Aorta (tissue), 5 donors: ENCODE measurements at regions not wholly inside any gene's neighbourhood (a gene's known extent, or its start where the extent isn't known, plus 50 kb on each side); places are given as distances from the start of the nearest gene placed in this dataset.

Experiments
- ATAC-seq: fragments of 200-7000 bp; cut with Tn5 transposase; one replicate; pipeline ENCODE4 v1.9.1; 2022; ENCODE audit warnings: moderate library complexity; ENCODE audit not compliant: low FRiP score
- DNase-seq, 2 donors: peaks; one replicate each; pipeline ENCODE4 v3.0.0-alpha.2; 2020
- H3K27ac ChIP-seq, 2 donors: one replicate each; pipeline ENCODE4 v1.5.1; 2013; ENCODE audit warnings: low read length in 2 of 2, mild to moderate bottlenecking in 2 of 2, moderate library complexity in 2 of 2, control low read depth in 1 of 2, inconsistent platforms in 1 of 2, low read depth in 1 of 2
- H3K27me3 ChIP-seq, 2 donors: one replicate each; pipeline ENCODE4 v1.6.1; 2013; ENCODE audit warnings: control low read depth in 1 of 2, low read length in 1 of 2, mild to moderate bottlenecking in 1 of 2, moderate library complexity in 1 of 2; ENCODE audit not compliant: insufficient read depth in 2 of 2, control insufficient read depth in 1 of 2
- H3K36me3 ChIP-seq, 2 donors: one replicate each; pipeline ENCODE4 v1.6.1; 2013; ENCODE audit warnings: control low read depth in 1 of 2, low read length in 1 of 2, mild to moderate bottlenecking in 1 of 2; ENCODE audit not compliant: insufficient read depth in 2 of 2, control insufficient read depth in 1 of 2
- H3K4me1 ChIP-seq, 2 donors: one replicate each; pipeline ENCODE4 v1.6.1; 2013; ENCODE audit warnings: low read length in 2 of 2, control low read depth in 1 of 2, mild to moderate bottlenecking in 1 of 2, moderate library complexity in 1 of 2; ENCODE audit not compliant: insufficient read depth in 2 of 2, control insufficient read depth in 1 of 2
- H3K4me3 ChIP-seq, 2 donors: one replicate each; pipeline ENCODE4 v1.5.1; 2013; ENCODE audit warnings: low read length in 2 of 2, control low read depth in 1 of 2, mild to moderate bottlenecking in 1 of 2
- H3K9me3 ChIP-seq: one replicate; pipeline ENCODE4 v1.6.1; 2013; ENCODE audit warnings: mild to moderate bottlenecking, low read length; ENCODE audit not compliant: control insufficient read depth
- WGBS, 2 donors: extraction: QIAGEN DNeasy Blood & Tissue Kit; methylation state at CpG; one replicate each; pipeline ENCODE4 v1.1.7; 2013; 5-methylcytosine and 5-hydroxymethylcytosine counted together
- intact Hi-C, 2 donors: fragments of 100-400 bp; cut with DNase I; formaldehyde crosslinking; loops; one replicate each; pipeline versions ENCODE4 v1.14.2 to v1.15.0; 2022
- donor health status: healthy with polysubstance abuse.
- donor health status: Bipolar disorder and iron deficiency.
- donor health status: DM: no; HTN: no; CAD: no.
- donor health status: DM: no; HTN: no; CAD: no.
- donor health status: DM: yes; HTN: yes; CAD: no.

DNA sequence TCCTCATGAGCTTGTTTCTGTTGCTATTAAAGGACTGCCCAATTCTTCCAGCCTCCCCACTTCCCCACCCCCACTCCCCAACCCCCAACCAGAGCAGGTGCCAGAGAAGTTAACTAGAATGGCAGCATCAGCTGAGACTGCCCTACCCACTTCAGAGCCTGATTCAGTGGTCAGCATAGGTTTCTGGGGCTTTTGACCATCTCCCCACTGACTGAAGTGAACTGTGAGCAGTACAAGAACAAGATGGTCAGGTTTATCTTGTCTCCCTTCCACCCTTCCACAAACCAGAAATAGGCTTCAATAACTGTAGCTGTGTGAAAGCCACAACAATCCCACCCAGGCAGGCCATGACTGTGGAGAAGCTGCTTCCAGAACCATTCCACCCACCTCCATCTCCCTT lies 289.4 kb upstream of the SLC24A2 start:
- ATAC-seq (no peak), DNase-seq (no peak)
- intact Hi-C loops, result no loop called here
- H3K4me1 ChIP-seq, result no peaks in the 10 kb centered on the region
- no peaks in the 10 kb centered on the region for H3K36me3 ChIP-seq
- H3K27ac ChIP-seq, result no peak overlapping the region
- no peak overlapping the region for H3K4me3 ChIP-seq
- H3K9me3 ChIP-seq, result no peaks in the 10 kb centered on the region
- peaks cover 0 to 1% of the 10 kb centered on the region in 2 donors for H3K27me3 ChIP-seq

GRCh38 chr9:20074291-20074690 lies 285.5 kb upstream of the SLC24A2 start:
- Histone ChIP-seq H3K4me1 (no peaks in the 10 kb centered on the region), H3K4me3 (no peak overlapping the region), H3K27ac (no peak overlapping the region), H3K36me3 (no peaks in the 10 kb centered on the region), H3K27me3 (no peaks in the 10 kb centered on the region), H3K9me3 (peaks cover 1% of the 10 kb centered on the region)
- intact Hi-C loops, result no loop called here
- 29 to 40% methylated on average over 1 of the region's 1 CpG for WGBS, 2 donors
- ATAC-seq, result no peak
- DNase-seq, result no peak

- Histone ChIP-seq H3K4me1 (no peaks in the 10 kb centered on the region), H3K9me3 (peaks cover 1% of the 10 kb centered on the region), H3K36me3 (no peaks in the 10 kb centered on the region), H3K27me3 (no peaks in the 10 kb centered on the region), H3K4me3 (no peak overlapping the region), H3K27ac (no peak overlapping the region)
- intact Hi-C loops, result no loop called here
- WGBS, 2 donors, result 55 to 71% methylated on average over 3 of the region's 3 CpGs
- DNase-seq, result no peak
- no peak for ATAC-seq
Observed at GRCh38 chr9:20070336-20070735, 281.5 kb upstream of the SLC24A2 start.

GRCh38 chr9:20065796-20066700 lies 277.2 kb upstream of the SLC24A2 start:
- ATAC-seq, result no peak
- no peak overlapping the region for H3K27ac ChIP-seq
- H3K36me3 ChIP-seq, result no peaks in the 10 kb centered on the region
- H3K27me3 ChIP-seq, result no peaks in the 10 kb centered on the region
- H3K4me1 ChIP-seq, result no peaks in the 10 kb centered on the region
- WGBS, 2 donors, result 49 to 53% methylated on average over 4 of the region's 4 CpGs
- peaks cover 1% of the 10 kb centered on the region for H3K9me3 ChIP-seq
- no peak for DNase-seq
- no peak overlapping the region for H3K4me3 ChIP-seq
- intact Hi-C loops, result no loop called here

- H3K9me3 ChIP-seq, result no peaks in the 10 kb centered on the region
- no peak for DNase-seq
- no peaks in the 10 kb centered on the region for H3K4me1 ChIP-seq
- H3K4me3 ChIP-seq, result no peak overlapping the region
- 22 to 25% methylated on average over 4 of the region's 4 CpGs for WGBS, 2 donors
- H3K36me3 ChIP-seq, result no peaks in the 10 kb centered on the region
- ATAC-seq, result no peak
- H3K27me3 ChIP-seq, result no peaks in the 10 kb centered on the region
- intact Hi-C loops, result no loop called here
- H3K27ac ChIP-seq, result no peak overlapping the region
Observed at GRCh38 chr9:20065046-20065445, 276.2 kb upstream of the SLC24A2 start.

DNA sequence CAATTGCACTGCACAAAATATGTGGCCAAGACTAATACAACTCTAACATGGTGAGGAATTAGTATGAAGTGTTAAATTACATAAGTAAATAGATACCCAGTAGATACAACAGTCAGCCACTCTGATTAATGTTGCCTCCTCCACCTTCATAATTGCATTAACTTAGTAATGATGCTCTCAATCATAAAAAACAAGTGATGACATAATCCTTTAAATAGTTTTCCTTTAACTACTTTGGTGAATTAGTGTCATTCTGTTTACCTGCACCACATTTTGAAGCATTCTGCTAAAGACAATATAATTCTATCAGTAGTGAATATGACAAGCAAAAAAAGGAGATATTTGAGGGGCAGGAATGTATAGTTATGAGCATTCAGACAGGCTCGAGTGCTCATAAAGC lies 265.9 kb upstream of the SLC24A2 start:
- DNase-seq, result no peak
- intact Hi-C loops, result no loop called here
- Histone ChIP-seq H3K4me1 (no peaks in the 10 kb centered on the region), H3K27me3 (no peaks in the 10 kb centered on the region), H3K36me3 (no peaks in the 10 kb centered on the region), H3K9me3 (peaks cover 1% of the 10 kb centered on the region), H3K4me3 (no peak overlapping the region), H3K27ac (no peak overlapping the region)
- no peak for ATAC-seq
- WGBS, 2 donors, result 40 to 50% methylated on average over 1 of the region's 1 CpG

DNA sequence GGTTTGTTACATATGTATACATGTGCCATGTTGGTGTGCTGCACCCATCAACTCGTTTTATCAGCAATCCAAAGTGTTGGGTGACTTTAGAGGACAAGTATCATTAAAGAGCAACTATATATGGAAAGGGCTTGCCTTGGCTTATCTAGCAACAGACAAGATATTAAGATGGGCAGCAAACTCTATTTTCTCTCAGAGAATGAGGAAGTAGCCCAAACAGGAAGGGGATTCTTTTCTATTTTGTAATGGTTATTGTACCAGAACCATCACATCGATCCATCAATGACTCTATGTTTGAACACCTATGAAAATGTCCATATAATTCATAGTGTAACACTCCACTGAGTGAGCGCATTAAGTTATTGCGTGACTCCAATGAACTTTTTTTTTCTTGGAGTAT lies 260.1 kb upstream of the SLC24A2 start:
- H3K27ac ChIP-seq, result no peak overlapping the region
- no peaks in the 10 kb centered on the region for H3K4me1 ChIP-seq
- H3K36me3 ChIP-seq, result no peaks in the 10 kb centered on the region
- intact Hi-C loops, result no loop called here
- no peak for DNase-seq
- H3K9me3 ChIP-seq, result peaks cover 3% of the 10 kb centered on the region
- 87 to 89% methylated on average over 4 of the region's 4 CpGs for WGBS, 2 donors
- H3K27me3 ChIP-seq, result no peaks in the 10 kb centered on the region
- no peak overlapping the region for H3K4me3 ChIP-seq
- no peak for ATAC-seq

DNA sequence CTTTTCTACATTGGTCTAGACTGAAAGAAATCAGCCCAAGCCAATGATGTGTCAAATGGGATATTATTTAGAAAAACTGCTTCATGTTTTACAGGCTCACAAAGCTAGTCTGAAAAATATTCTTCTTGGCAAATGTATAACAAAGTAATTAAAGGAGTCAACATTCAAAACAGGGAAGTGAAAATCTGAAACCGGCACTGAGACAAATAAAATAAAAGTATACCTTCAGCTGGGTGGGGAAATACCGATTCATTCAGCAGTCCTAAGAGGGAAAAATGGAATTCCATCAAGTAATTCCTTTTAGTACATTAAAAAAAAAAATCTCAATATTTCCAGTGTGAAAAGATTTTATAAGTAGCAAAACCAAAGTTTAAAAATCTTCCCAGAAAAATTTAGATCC lies 259.6 kb upstream of the SLC24A2 start:
- DNase-seq (no peak), ATAC-seq (no peak)
- WGBS, 2 donors, result 48 to 53% methylated on average over 2 of the region's 2 CpGs
- no peaks in the 10 kb centered on the region for H3K36me3 ChIP-seq
- H3K4me3 ChIP-seq, result no peak overlapping the region
- no peaks in the 10 kb centered on the region for H3K4me1 ChIP-seq
- no peak overlapping the region for H3K27ac ChIP-seq
- no peaks in the 10 kb centered on the region for H3K27me3 ChIP-seq
- H3K9me3 ChIP-seq, result peaks cover 3% of the 10 kb centered on the region
- intact Hi-C loops, result no loop called here

GRCh38 chr9:20044686-20045085 lies 255.8 kb upstream of the SLC24A2 start:
- intact Hi-C loops, result no loop called here
- H3K27ac ChIP-seq, result no peak overlapping the region
- no peak for ATAC-seq
- H3K27me3 ChIP-seq, result no peaks in the 10 kb centered on the region
- H3K4me3 ChIP-seq, result no peak overlapping the region
- no peaks in the 10 kb centered on the region for H3K4me1 ChIP-seq
- peaks cover 3% of the 10 kb centered on the region for H3K9me3 ChIP-seq
- no peaks in the 10 kb centered on the region for H3K36me3 ChIP-seq
- no peak for DNase-seq
